GM04503 (cell line): ENCODE measurements at regions not wholly inside any gene's neighbourhood (a gene's known extent, or its start where the extent isn't known, plus 50 kb on each side); places are given as distances from the start of the nearest gene placed in this dataset.
A peak's percentile ranks its signal among the peaks of the same experiment; 100 is the strongest.

Source experiments
- DNase-seq: peaks from one replicate; pipeline ENCODE4 v3.0.0-alpha.2; 2012; ENCODE audit warnings: low read depth

DNA sequence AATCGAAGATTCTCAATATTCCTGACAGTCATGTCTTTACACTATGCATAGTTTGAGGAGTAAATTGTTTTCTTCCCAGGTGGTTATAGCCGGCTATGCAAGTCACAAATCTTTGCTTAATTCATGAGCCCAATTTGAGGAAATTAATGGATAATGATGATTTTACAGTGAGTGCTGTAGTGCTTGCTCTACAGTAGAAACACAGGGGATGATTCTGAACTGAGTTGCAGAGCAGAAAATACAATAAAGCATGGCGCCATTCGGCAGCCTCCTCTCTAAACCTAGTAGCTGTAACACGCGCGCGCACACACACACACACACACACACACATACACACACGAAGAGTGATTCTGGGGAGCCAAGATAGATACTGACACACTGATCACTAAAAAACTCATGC is 181.7 kb upstream of the DPH6 start:
- DNase-seq = no peak

- DNase-seq = no peak
Observed at GRCh38 chr15:35728219-35728940, 182.4 kb upstream of the DPH6 start.

DNA sequence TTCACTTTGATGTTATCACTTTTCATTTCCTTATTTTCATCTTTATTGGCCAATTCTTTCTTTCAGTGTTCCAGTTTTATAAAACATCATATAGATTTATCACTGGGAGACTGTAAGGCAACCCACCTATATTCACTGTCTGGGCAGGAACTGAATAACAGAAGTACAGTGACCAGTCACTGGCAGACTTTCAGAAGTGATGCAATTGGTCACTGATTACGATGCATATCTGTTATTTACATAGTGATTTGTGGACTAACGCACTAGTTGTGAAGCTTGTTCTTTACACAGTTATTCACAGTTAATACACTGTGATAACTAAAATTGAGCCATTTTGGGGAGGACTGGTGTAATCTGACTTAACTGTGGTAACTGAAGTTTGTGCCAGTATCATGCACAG is 190.2 kb upstream of the DPH6 start:
- DNase-seq = no peak

- peak; percentile 39 for DNase-seq
Observed at GRCh38 chr15:35737441-35737840, 191.5 kb upstream of the DPH6 start.

DNA sequence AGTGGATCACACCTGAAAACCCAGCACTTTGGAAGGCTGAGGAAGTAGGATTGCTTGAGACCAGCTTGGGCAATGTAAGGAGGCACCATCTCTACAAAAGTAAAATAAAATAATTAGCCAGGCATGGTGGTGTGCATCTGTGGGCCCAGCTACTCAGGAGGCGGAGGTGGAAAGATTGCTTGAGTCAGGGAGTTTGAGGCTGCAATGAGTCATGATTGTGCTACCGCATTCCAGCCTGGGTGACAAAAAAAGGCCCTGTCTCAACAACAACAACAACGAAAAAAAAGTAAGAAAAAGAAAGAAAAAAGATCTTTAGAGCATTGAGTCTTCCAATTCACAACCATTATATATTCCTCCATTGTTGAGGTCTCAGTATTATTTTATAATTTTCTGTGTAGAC is 192.4 kb upstream of the DPH6 start:
- no peak for DNase-seq

DNA sequence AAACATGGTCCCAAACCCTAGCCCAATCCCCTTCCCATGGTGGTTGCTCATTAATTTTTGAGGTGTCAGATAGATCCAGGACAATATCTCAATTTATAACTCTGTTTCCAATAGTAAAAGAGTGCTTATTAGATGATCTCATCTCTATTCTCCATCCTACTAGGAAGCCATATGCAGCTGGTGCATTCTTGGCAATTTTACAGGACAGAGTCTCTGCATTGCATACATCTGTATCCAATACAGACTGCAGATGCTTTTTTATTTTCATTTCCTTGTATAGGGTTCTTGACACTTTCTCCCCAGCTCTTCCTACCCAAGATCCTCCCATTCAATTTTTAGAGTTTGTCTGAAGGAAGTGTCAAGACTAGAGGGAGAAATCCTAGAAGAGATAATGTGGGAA is 194.8 kb upstream of the DPH6 start:
- DNase-seq = no peak

DNA sequence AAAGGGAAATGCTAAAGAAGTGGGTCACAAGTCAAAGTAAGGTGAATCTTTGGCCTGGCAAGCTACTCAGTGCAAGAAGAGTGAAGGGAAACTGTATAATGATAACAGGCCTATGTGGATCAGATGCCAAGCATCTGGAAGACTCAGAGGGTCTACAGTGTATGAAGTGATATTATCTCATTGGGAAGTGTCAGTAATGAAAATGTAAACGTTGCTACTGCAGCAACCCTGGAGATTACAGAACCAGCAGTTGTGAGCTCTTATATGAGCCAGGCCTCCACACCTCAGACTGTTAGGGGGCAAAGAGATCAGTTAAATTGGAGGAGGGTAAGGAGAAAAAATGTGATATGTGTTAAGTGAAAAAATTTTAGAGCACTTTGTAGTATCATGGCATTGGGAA is 195.4 kb upstream of the DPH6 start:
- no peak for DNase-seq

GRCh38 chr15:35741881-35742280 is 195.9 kb upstream of the DPH6 start:
- DNase-seq = no peak

DNA sequence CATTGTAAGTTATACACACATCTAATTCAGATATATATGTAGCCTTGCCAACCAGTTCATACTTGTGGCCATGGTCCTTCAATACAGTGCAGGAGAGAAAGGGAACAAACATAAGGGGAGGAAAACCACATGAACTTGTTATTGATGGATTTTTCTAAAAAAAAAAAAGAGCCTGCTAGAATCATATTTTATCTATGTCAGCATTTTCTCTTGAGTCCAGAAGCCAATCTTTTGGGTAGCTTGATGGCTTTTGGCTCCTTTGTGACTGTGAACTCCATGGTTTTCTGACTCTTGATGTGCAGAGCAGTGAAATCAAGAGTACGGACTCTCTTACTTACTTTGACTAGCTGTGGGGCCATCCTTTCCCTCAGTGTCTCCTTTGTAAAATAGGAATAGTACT is 197.4 kb upstream of the DPH6 start:
- no peak for DNase-seq

GRCh38 chr15:35746121-35746520 is 200.2 kb upstream of the DPH6 start:
- DNase-seq = no peak

DNA sequence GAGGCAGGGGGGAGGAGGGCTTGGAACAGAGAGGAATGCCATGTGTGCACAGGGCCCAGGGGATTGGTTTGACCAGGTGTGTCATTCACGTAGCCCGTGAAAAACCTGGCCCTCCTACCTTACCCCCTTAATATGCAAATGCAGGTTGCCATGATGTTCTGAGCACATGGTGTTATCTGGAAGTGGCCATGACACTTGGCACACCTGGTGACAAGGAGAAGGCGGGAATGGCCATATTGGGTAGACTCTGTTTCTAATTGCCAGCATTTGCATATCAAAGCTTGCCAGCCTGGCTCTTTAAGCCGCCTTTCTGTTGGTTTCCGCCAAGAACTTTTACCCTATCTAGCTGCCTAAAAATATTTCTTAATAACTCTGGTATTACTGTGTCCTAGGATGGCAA is 202.1 kb upstream of the DPH6 start:
- DNase-seq = no peak

GRCh38 chr15:35750051-35750450 is 204.1 kb upstream of the DPH6 start:
- DNase-seq = no peak

- no peak for DNase-seq
Observed at GRCh38 chr15:35751413-35752133, 205.6 kb upstream of the DPH6 start.

DNA sequence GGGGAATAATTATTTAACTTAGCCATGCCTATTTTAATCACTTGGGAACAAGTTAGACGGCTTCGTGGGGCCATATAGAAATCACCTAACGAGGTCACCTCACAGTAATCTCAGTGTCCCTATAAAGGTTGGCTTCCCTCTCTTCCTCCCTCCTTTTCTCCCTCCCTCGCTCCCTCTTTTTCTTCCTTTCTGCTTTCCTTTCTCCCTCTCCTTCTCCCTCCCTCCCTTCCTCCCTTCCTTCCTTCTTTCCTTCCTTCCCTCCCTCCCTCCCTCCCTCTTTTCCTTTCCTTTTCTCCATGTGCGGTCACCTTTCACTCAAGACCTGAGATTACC is 206.1 kb upstream of the DPH6 start:
- no peak for DNase-seq

DNA sequence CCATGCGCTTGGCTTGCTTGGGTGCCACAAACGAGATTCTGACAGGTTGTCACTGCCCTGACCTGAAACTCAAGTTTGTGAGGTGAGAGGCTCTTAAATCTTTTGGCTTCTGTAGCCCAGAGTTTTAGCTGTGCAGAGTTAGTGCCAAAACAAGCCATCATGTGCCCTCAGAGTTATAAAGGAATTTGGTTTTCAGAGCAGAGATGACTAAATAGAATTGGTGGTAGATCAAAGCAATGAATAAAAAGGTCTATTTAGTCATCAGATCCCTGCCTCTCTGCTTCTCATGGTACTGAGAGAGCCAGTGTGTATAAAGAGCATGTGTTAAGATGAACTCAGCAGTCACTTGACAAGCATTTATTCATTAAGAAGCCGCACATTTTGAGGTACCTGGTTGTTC is 207.5 kb upstream of the DPH6 start:
- DNase-seq = peak; percentile 28

- no peak for DNase-seq
Observed at GRCh38 chr15:35755237-35755802, 209.4 kb upstream of the DPH6 start.

DNA sequence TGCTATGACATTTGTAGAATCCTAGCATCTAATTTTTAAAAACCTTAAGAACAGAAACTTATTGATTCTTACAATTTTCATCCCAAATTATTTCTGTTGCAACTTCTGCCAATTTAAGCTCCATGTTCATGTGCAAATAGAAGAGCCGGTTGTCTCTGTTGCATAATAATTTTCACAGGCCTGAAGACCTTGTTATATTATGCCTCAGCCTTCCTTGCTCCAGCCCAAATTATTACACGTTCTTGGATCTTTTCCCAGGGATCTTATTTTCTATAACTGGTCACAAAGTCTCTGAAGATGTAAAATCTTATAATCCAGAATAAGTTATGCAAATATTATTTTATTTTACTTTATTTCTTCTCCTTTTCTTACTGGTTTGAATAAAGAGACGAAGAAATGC is 210.7 kb upstream of the DPH6 start:
- DNase-seq = no peak

DNA sequence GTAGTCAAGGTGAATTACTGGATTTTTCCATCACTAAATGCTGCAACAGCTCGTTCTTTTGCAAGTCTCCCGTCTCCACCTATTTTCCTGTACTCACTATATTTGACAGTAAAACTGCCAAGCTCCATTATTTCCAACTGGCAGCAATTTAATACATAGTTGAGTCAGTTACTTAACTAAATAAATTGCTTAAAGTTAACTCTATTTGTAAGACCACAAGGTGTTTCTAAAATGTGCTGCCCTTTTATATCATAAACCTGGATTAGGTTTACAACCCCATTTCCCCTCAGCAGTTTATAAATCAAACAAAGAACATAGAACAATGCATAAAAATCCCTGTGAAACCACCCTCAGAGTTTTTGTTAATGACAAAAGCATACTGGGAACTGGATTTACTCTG is 211.4 kb upstream of the DPH6 start:
- no peak for DNase-seq

- DNase-seq = no peak
Observed at GRCh38 chr15:35757765-35758164, 211.8 kb upstream of the DPH6 start.

DNA sequence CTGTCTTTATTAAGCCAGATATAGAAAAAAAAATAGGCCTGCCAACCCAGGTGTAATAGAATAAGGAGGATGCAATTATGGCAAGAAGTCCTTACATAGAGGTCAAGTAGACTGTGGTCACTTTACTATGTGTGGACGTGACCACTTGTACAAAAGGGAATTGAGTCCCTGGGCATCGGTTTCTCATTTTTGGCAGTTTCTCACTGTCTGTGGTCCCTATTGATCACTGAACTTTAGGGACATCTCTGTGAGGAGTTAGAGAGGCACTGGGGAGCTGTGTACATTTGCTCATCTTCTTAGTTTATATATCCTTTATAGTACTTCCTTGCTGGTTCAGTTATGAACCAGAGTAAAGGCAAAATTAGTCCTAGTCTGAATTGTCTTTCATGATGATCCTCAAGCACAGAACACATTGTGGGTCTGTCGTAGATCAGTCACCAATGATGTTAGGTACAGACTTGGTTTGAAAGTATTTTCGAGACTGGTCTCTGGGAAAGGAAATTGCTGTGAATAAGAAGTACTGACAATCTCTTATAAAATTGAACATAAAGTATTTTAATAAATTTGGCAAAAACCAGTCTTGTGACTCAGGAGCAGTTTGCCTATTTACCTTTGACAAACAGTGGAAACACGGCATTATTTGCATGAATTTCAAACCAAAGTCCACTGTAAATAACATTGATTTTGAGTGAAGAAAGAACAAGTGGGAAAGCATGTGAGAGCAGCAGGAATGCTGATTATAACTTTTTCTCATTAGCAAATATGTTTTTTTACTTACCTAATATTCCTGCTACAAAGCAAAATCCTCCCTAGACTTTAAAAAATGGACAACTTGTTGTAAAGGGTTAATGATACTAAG is 218.9 kb upstream of the DPH6 start:
- DNase-seq = no peak

DNA sequence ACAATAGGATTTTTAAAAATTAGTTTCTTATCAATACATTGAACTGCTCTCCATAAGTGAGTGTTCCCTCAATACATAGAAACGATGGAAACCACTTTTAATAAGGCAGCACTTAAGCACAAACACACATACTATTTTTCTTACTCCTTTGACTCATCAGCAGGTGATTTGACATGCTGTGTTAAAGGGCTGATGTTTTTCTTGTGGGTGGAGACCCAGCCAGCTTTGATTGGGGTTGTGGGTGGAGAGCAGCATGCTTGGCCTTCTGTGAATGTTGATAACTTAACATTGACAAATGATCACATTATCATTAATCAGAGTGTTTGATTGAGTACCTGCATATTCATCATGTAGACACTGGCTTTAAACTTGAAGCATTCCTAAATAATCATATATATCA is 223.0 kb upstream of the DPH6 start:
- DNase-seq = no peak

DNA sequence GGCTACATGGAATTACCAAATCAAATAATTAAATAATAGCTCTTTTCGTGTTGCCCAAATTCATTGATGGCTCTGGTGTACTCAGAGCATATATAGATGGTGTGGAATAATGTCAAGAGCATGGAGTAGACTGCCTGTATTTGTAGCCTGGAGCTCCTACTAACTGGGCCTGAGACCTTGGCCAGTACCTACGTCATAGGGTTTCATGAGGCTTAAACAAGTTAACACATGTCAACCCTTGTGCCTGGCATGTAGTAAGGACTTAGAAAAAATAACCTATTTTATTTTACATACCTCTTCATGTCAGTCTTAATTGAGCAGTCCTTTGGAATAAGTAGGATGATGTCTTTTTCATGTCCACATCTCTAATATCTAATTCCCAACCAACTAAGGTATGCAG is 223.7 kb upstream of the DPH6 start:
- no peak for DNase-seq
